HEK293T (cell line): ENCODE measurements at regions not wholly inside any gene's neighbourhood (a gene's known extent, or its start where the extent isn't known, plus 50 kb on each side); places are given as distances from the start of the nearest gene placed in this dataset.

Experiments
- CTCF ChIA-PET: fragments of 350-600 bp; formaldehyde crosslinking; extraction: SDS; loops from one replicate; lab custom pipeline; 2021; ENCODE audit warnings: antibody characterized with exemption, inconsistent platforms; lab: Yijun Ruan, JAX
- POLR2A ChIA-PET: fragments of 350-600 bp; formaldehyde crosslinking; extraction: SDS; loops from one replicate; lab custom pipeline; 2020; ENCODE audit warnings: antibody characterized with exemption, inconsistent platforms; lab: Yijun Ruan, JAX
- DNase-seq: peaks from one replicate; pipeline ENCODE4 v3.0.0; 2012; ENCODE audit warnings: mixed read lengths; ENCODE audit errors: extremely low spot score
- ARNT ChIP-seq: fragments of 450-650 bp; IDR thresholded peaks from 2 replicates; pipeline ENCODE4 v1.6.1; 2017; ENCODE audit warnings: mild to moderate bottlenecking
- BHLHE40 ChIP-seq: fragments of 450-650 bp; IDR thresholded peaks from 2 replicates; pipeline ENCODE4 v1.6.1; 2016; ENCODE audit warnings: mild to moderate bottlenecking, moderate library complexity, borderline replicate concordance
- CTBP1 ChIP-seq: fragments of 450-650 bp; IDR thresholded peaks from 2 replicates; pipeline ENCODE4 v1.6.1; 2016; ENCODE audit warnings: borderline replicate concordance
- ELF4 ChIP-seq: fragments of 450-650 bp; IDR thresholded peaks from 2 replicates; pipeline ENCODE4 v1.6.1; 2017; ENCODE audit warnings: antibody characterized with exemption
- FOXA1 ChIP-seq: fragments of 450-650 bp; IDR thresholded peaks from 2 replicates; pipeline ENCODE4 v1.6.1; 2016; ENCODE audit warnings: mild to moderate bottlenecking
- FOXK2 ChIP-seq: fragments of 450-650 bp; IDR thresholded peaks from 2 replicates; pipeline ENCODE4 v1.6.1; 2016; ENCODE audit warnings: mild to moderate bottlenecking
- FOXM1 ChIP-seq: fragments of 450-650 bp; IDR thresholded peaks from 2 replicates; pipeline ENCODE4 v1.6.1; 2017; ENCODE audit warnings: mild to moderate bottlenecking, borderline replicate concordance
- HDGF ChIP-seq: fragments of 450-650 bp; IDR thresholded peaks from 2 replicates; pipeline ENCODE4 v1.6.1; 2017; ENCODE audit warnings: antibody characterized with exemption, borderline replicate concordance
- L3MBTL2 ChIP-seq: fragments of 450-650 bp; conservative IDR thresholded peaks from 2 replicates; pipeline ENCODE4 v1.6.1; 2016; ENCODE audit warnings: mild to moderate bottlenecking
- LEF1 ChIP-seq: fragments of 450-650 bp; IDR thresholded peaks from 2 replicates; pipeline ENCODE4 v1.6.1; 2017; ENCODE audit warnings: mild to moderate bottlenecking, borderline replicate concordance
- NFRKB ChIP-seq: fragments of 450-650 bp; IDR thresholded peaks from 2 replicates; pipeline ENCODE4 v1.6.1; 2016; ENCODE audit warnings: mild to moderate bottlenecking, moderate library complexity
- SP1 ChIP-seq: fragments of 450-650 bp; IDR thresholded peaks from 2 replicates; pipeline ENCODE4 v1.6.1; 2017
- SUZ12 ChIP-seq: fragments of 450-650 bp; IDR thresholded peaks from 2 replicates; pipeline ENCODE4 v1.6.1; 2016; ENCODE audit warnings: mild to moderate bottlenecking
- TARDBP ChIP-seq: fragments of 450-650 bp; IDR thresholded peaks from 2 replicates; pipeline ENCODE4 v1.6.1; 2016
- ZNF384 ChIP-seq: fragments of 450-650 bp; IDR thresholded peaks from 2 replicates; pipeline ENCODE4 v1.6.1; 2016
- TF ChIP-seq, protein P1 (sequence below): fragments of 450-650 bp; IDR thresholded peaks from 2 replicates; pipeline ENCODE4 v1.6.1; 2016

DNA sequence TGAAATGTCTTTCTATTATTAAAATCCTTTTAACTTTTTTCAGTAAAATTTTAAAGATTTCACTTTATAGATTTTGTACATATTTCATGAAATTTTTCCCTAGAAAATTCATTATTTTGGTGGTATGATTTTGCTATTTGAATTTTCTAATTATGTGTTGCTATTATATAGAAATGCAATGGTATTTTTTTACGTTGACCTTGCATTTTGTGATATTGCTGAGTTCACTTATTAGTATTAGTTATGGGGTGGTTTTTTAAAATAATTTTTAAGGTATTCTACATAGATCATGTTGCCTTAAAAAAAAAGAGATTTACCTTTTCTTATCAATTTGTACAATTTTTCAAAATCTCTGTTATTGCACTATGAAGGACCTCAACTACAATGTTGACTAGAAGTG lies 458.3 kb downstream of the TLE1 start:
- DNase-seq: no peak
- TF ChIP-seq, protein P1, sequence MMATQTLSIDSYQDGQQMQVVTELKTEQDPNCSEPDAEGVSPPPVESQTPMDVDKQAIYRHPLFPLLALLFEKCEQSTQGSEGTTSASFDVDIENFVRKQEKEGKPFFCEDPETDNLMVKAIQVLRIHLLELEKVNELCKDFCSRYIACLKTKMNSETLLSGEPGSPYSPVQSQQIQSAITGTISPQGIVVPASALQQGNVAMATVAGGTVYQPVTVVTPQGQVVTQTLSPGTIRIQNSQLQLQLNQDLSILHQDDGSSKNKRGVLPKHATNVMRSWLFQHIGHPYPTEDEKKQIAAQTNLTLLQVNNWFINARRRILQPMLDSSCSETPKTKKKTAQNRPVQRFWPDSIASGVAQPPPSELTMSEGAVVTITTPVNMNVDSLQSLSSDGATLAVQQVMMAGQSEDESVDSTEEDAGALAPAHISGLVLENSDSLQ: no peak
- TF ChIP-seq FOXM1: no peak
- TF ChIP-seq L3MBTL2: no peak
- TF ChIP-seq ELF4: no peak
- no peak for TF ChIP-seq NFRKB
- no peak for TF ChIP-seq CTBP1
- no peak for TF ChIP-seq TARDBP
- no peak for TF ChIP-seq SUZ12
- ChIA-PET POLR2A (no interaction called here), CTCF (no interaction called here)

- no peak for DNase-seq
Measured at GRCh38 chr9:81227507-81228245, 461.7 kb downstream of the TLE1 start.

GRCh38 chr9:81225596-81225995 lies 463.8 kb downstream of the TLE1 start:
- CTCF ChIA-PET: interaction anchor here (0.6 kb wide), 1 partner anchor 18 kb away, joined by 5 read pairs; no protein-coding TSS in a partner anchor
- no peak for DNase-seq
- POLR2A ChIA-PET: no interaction called here
- no peak for TF ChIP-seq TARDBP

More at GRCh38 chr9:81227507-81228245, 461.7 kb downstream of the TLE1 start:
- TF ChIP-seq SUZ12 (no peak), FOXA1 (no peak), HDGF (no peak), NFRKB (no peak), CTBP1 (no peak), ZNF384 (no peak), TARDBP (no peak), LEF1 (no peak), FOXM1 (no peak), SP1 (no peak), BHLHE40 (no peak), ELF4 (no peak), ARNT (no peak), FOXK2 (no peak), L3MBTL2 (no peak)
- TF ChIP-seq, protein P1: no peak
- ChIA-PET CTCF (no interaction called here), POLR2A (no interaction called here)

DNA sequence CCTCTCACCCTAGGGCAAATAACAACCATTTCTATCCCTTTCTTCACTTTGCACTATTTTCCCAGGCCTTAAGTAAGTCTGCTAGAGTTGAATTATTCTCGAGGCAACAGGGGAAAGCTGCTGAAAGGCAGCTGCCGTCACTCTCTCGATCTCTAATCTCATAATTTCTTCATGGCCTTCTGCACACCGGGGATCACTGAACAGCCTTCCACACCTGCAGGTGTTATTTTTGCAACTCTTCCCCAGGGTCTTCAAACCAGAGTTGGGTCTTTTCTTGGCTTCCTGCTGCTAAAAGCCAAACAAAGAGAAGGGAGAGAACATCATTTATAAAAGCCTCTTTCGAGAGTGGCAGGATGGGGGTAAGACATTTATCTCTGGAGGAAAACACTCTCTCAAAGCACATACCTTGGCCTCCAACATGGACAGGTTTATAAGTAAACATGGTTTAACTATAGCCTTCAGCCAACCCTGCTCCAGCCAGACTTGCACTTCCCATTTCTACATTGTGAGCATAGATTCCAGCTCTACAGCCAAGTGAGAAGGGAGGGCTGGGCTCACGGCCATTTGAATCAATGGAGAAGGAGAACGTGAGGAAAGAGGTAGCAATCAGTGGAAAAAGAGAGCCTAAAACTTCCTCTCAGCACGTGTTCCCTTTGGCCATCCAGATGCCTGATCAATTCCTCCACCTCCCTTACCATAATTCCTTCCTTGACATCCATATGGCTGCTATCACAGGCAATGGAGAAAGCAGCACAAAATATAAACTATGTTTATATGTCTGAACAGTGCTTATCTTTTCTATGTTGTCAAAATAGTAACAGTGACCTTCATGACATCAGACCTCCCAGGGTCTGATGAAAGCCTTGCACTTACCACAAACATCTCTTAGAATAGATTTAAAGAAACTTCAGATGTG lies 464.9 kb downstream of the TLE1 start:
- DNase-seq: no peak
- POLR2A ChIA-PET: interaction anchor here (0.9 kb wide), 1 partner anchor 297 kb away, joined by 3 read pairs; no protein-coding TSS in a partner anchor
- CTCF ChIA-PET: no interaction called here
- TF ChIP-seq TARDBP (no peak), L3MBTL2 (0 out of 2 replicates have a peak, but pooled peaks have one; percentile 22)

- DNase-seq: no peak
- TF ChIP-seq ARNT (no peak), ZNF384 (no peak), BHLHE40 (no peak), ELF4 (no peak), CTBP1 (no peak), FOXA1 (no peak), SP1 (no peak), LEF1 (no peak), HDGF (no peak), SUZ12 (no peak), NFRKB (no peak), FOXK2 (no peak), TARDBP (no peak)
- TF ChIP-seq, protein P1: no peak
- ChIA-PET POLR2A (no interaction called here), CTCF (no interaction called here)
Measured at GRCh38 chr9:81214975-81215374, 474.4 kb downstream of the TLE1 start.

GRCh38 chr9:81213456-81213855 lies 475.9 kb downstream of the TLE1 start:
- TF ChIP-seq FOXA1: no peak
- TF ChIP-seq BHLHE40: no peak
- DNase-seq: no peak
- ChIA-PET CTCF (no interaction called here), POLR2A (no interaction called here)
